OCI-LY7 (cell line): ENCODE measurements at regions not wholly inside any gene's neighbourhood (a gene's known extent, or its start where the extent isn't known, plus 50 kb on each side); places are given as distances from the start of the nearest gene placed in this dataset.

Experiments
- BruUV-seq: library from RNA; stranded (reverse); fragments of 400-500 nt; replicated peaks from 2 replicates; lab custom pipeline; 2021; lab: Mats Ljungman, UMichigan
- CTCF ChIA-PET: fragments of 300-600 bp; sonication (Branson Sonifier 250); formaldehyde crosslinking; loops from one replicate; lab custom pipeline; 2022; ENCODE audit warnings: antibody characterized with exemption; ENCODE audit not compliant: unreplicated experiment; lab: Charles Lee
- POLR2A ChIA-PET: fragments of 300-600 bp; sonication (Branson Sonifier 250); formaldehyde crosslinking; loops from one replicate; lab custom pipeline; 2022; ENCODE audit warnings: antibody characterized with exemption; lab: Charles Lee
- DNase-seq: peaks from one replicate; pipeline ENCODE4 v3.0.0-alpha.2; 2015; ENCODE audit warnings: low spot score
- H2AFZ ChIP-seq: fragments of 200-600 bp; sonication (generic), shearing (Covaris generic); 2 replicates; pipeline ENCODE4 v1.6.1; 2014; ENCODE audit warnings: mild to moderate bottlenecking, antibody characterized with exemption, low read length, moderate library complexity
- H3K27ac ChIP-seq: fragments of 200-600 bp; sonication (generic); 2 replicates; pipeline ENCODE4 v1.5.1; 2014; ENCODE audit warnings: mixed run types, low read depth, mild to moderate bottlenecking, moderate library complexity, low read length, inconsistent platforms; ENCODE audit not compliant: poor library complexity, severe bottlenecking
- H3K36me3 ChIP-seq: fragments of 200-600 bp; sonication (generic); 2 replicates; pipeline ENCODE4 v1.6.1; 2014; ENCODE audit warnings: mild to moderate bottlenecking, antibody characterized with exemption, low read length, moderate library complexity, mixed read lengths; ENCODE audit not compliant: insufficient read depth
- H3K4me1 ChIP-seq: fragments of 200-600 bp; sonication (generic); 2 replicates; pipeline ENCODE4 v1.5.1; 2014; ENCODE audit warnings: mild to moderate bottlenecking, low read length; ENCODE audit not compliant: insufficient read depth, poor library complexity, severe bottlenecking
- H3K4me2 ChIP-seq: fragments of 200-600 bp; sonication (generic); 2 replicates; pipeline ENCODE4 v1.6.1; 2014; ENCODE audit warnings: mild to moderate bottlenecking, low read length
- H3K4me3 ChIP-seq: fragments of 200-600 bp; sonication (generic); 2 replicates; pipeline ENCODE4 v1.5.1; 2014; ENCODE audit warnings: mild to moderate bottlenecking, low read depth, low read length; ENCODE audit not compliant: poor library complexity, severe bottlenecking
- H3K79me2 ChIP-seq: fragments of 200-600 bp; sonication (generic); 2 replicates; pipeline ENCODE4 v1.6.1; 2016; ENCODE audit warnings: low read depth, mild to moderate bottlenecking, low read length, moderate library complexity, mixed read lengths; ENCODE audit not compliant: insufficient read depth
- H3K9me2 ChIP-seq: fragments of 200-600 bp; sonication (generic); 2 replicates; pipeline ENCODE4 v1.6.1; 2016; ENCODE audit warnings: mild to moderate bottlenecking, low read length, mixed read lengths; ENCODE audit not compliant: insufficient read depth
- H3K9me3 ChIP-seq: fragments of 200-600 bp; sonication (generic); 2 replicates; pipeline ENCODE4 v1.6.1; 2014; ENCODE audit warnings: mild to moderate bottlenecking, mixed run types, low read length, mixed read lengths
- H4K20me1 ChIP-seq: fragments of 200-600 bp; sonication (generic); 2 replicates; pipeline ENCODE4 v1.6.1; 2014; ENCODE audit warnings: mild to moderate bottlenecking, antibody characterized with exemption, low read length, moderate library complexity, mixed read lengths; ENCODE audit not compliant: insufficient read depth
- CTCF ChIP-seq: fragments of 200-600 bp; sonication (generic); conservative IDR thresholded peaks from 2 replicates; pipeline ENCODE4 v1.5.1; 2014; ENCODE audit warnings: mild to moderate bottlenecking, antibody characterized with exemption, low read length, moderate library complexity, mixed read lengths
- EZH2phosphoT487 ChIP-seq: fragments of 200-600 bp; sonication (generic); IDR thresholded peaks from 2 replicates; pipeline ENCODE4 v1.6.1; 2018; ENCODE audit warnings: low read depth, borderline replicate concordance, mild to moderate bottlenecking, mixed run types, antibody characterized with exemption, low read length, moderate library complexity, mixed read lengths
- intact Hi-C: fragments of 100-400 bp; cut with micrococcal nuclease; formaldehyde crosslinking; loops from one replicate; pipeline ENCODE4 v1.10.0; 2022; ENCODE audit not compliant: unreplicated experiment

GRCh38 chr9:4402501-4402900 is 87.8 kb upstream of the SLC1A1 start:
- POLR2A ChIA-PET: no interaction called here
- intact Hi-C loops: no loop called here
- Histone ChIP-seq H3K4me3 (no peak overlapping the region), H3K9me2 (no peaks in the 10 kb centered on the region), H3K4me2 (no peak overlapping the region), H3K36me3 (no peaks in the 10 kb centered on the region), H3K4me1 (no peaks in the 10 kb centered on the region), H3K27ac (no peak overlapping the region), H2AFZ (no peak overlapping the region), H3K79me2 (no peaks in the 10 kb centered on the region), H3K9me3 (no peaks in the 10 kb centered on the region), H4K20me1 (no peaks in the 10 kb centered on the region)
- TF ChIP-seq EZH2phosphoT487: no peak
- TF ChIP-seq CTCF: no peak
- DNase-seq: no peak
- BruUV-seq: no TSS peak
- CTCF ChIA-PET: no interaction called here

GRCh38 chr9:4400731-4401130 is 89.5 kb upstream of the SLC1A1 start:
- intact Hi-C loops: no loop called here
- Histone ChIP-seq H4K20me1 (no peaks in the 10 kb centered on the region), H3K79me2 (no peaks in the 10 kb centered on the region), H3K36me3 (no peaks in the 10 kb centered on the region), H3K4me3 (no peak overlapping the region), H3K4me2 (no peak overlapping the region), H3K9me2 (no peaks in the 10 kb centered on the region), H3K27ac (no peak overlapping the region), H3K4me1 (no peaks in the 10 kb centered on the region), H3K9me3 (no peaks in the 10 kb centered on the region), H2AFZ (no peak overlapping the region)
- ChIA-PET CTCF (no interaction called here), POLR2A (no interaction called here)
- no peak for TF ChIP-seq EZH2phosphoT487
- TF ChIP-seq CTCF: no peak
- no peak for DNase-seq
- no TSS peak for BruUV-seq

GRCh38 chr9:4397917-4398316 is 92.4 kb upstream of the SLC1A1 start:
- Histone ChIP-seq H3K9me2 (no peaks in the 10 kb centered on the region), H3K36me3 (no peaks in the 10 kb centered on the region), H3K9me3 (no peaks in the 10 kb centered on the region), H3K79me2 (no peaks in the 10 kb centered on the region), H3K4me2 (no peak overlapping the region), H2AFZ (no peak overlapping the region), H3K4me3 (no peak overlapping the region), H3K4me1 (no peaks in the 10 kb centered on the region), H4K20me1 (no peaks in the 10 kb centered on the region; the same call in 1 of the 2 replicates), H3K27ac (no peak overlapping the region)
- ChIA-PET POLR2A (interaction anchor here (1.0 kb wide), 1 partner anchor 42 kb away, joined by 5 read pairs; no protein-coding TSS in a partner anchor), CTCF (no interaction called here)
- BruUV-seq: no TSS peak
- no peak for DNase-seq
- intact Hi-C loops: no loop called here
- no peak for TF ChIP-seq CTCF
- no peak for TF ChIP-seq EZH2phosphoT487
